GM11168 (cell line): ENCODE measurements at regions not wholly inside any gene's neighbourhood (a gene's known extent, or its start where the extent isn't known, plus 50 kb on each side); places are given as distances from the start of the nearest gene placed in this dataset.
"Not testable (repeated sequence)": the region's sequence is repeated elsewhere in the genome, so short reads cannot be mapped to it uniquely, and the experiment has no call there.

ENCODE experiments used
- in situ Hi-C: fragments of 300-500 bp; cut with MboI; formaldehyde crosslinking; loops from one replicate; pipeline ENCODE4 v1.12.0; 2022; ENCODE audit warnings: low sequenced_read_pairs; ENCODE audit not compliant: unreplicated experiment

DNA sequence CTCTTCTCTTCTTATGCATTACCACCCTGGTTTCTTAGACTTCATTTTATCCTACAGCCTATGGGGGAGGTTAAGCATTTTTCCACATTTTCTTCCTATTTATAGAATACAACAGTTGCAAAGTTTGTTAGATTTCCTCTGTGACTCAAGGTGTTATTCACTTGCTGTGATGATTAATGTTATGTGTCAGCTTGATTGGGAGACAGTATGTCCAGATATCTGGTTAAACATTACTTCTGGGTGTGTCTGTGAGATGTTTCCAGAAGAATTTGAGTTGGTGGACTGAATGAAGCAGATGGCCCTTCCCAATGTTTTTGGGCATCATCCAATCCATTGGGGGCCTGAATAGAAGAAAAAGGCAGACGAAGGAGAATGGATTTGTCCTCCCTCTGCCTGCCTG, 131.3 kb downstream of the C6orf118 start:
- in situ Hi-C loops: no loop called here

DNA sequence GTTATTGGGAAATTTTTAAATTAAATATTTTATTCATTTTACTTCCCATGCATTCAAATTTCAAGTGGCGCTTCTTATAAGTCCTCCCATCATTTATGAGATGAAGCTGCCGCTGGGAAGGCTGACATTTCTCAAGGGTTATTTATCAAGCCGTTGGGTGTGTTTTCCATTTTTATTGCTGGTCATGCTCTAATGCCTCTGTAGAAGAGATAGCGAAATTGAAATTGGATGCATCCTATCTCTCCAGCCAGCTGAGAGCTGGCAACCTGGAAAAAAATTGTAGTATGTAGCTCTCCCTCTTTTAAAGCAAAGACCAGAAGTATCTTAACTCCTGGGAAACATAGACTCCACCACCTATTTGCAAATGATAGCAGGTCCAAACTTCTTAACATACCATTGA, 135.9 kb downstream of the C6orf118 start:
- in situ Hi-C loops: no loop called here

DNA sequence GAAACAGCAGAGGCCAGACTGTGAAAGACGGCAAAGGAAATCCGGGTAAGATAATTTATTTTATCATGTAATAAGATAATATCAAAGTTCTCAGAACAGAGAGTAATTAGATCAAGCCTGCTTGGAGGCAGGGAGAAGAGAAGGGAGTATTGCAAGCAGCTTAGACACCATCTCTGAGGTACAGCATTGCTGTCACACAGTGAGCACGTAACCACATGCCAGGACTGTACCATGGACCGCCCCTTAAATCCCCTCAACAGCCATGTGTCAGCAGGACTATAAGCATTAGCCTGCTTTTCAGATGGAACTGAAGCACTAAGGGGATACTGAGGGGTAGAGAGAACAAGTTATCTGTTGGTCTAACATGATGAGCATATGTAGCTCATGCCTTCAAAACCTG, 141.5 kb downstream of the C6orf118 start:
- in situ Hi-C loops: no loop called here

DNA sequence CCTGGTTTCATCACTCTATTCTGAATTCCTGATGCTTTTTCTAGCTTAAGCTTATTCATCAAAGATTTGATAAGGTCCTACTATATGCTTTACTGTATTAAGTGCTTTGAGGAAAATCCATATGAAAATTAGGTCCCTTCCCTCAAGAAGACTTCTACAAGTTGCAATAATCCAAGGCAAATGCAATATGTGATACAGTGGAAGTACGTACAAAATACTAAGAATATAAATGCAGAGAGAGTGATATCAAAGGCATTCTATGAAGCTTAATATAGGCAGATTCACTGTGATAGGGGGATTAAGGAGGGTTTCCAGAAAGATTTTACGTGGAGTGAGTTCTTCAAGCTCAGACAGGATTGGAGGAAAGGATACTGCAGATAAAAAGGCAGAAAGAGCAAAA, 142.1 kb downstream of the C6orf118 start:
- in situ Hi-C loops: no loop called here

DNA sequence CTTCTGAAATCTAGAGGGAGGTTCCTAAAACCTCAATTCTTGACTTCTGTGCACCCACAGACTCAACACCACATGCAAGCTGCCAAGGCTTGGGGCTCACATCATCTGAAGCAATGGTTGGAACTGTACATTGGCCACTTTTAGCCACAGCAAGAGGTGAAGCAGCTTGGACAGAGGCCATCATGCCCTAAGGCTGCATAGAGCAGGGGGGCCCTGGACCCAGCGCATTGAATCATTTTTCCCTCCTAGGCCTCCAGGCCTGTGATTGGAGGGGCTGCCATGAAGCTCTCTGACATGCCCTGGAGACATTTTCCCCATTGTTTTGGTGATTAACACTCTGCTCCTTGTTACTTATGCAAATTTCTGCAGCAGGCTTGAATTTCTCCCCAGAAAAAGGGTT, 145.9 kb downstream of the C6orf118 start:
- in situ Hi-C loops: no loop called here

DNA sequence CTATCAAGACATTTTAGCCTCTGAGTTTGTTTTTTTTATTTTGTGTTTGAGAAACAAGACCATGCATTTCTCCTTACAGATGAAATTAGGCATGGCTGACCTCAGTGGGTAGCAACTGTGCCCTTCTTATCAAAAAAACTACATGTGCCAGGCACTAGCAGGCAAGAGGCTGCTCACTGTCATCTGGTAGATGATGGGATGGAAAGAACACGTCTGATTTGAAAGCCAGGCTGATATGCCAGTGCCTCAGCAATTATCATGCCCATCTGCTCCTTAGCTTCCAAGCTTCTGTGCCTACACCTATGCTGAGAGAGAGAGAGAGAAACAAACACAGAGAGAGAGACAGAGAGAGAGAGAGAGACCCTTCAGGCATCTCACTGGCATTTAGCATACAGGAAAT, 149.9 kb downstream of the C6orf118 start:
- in situ Hi-C loops: no loop called here

DNA sequence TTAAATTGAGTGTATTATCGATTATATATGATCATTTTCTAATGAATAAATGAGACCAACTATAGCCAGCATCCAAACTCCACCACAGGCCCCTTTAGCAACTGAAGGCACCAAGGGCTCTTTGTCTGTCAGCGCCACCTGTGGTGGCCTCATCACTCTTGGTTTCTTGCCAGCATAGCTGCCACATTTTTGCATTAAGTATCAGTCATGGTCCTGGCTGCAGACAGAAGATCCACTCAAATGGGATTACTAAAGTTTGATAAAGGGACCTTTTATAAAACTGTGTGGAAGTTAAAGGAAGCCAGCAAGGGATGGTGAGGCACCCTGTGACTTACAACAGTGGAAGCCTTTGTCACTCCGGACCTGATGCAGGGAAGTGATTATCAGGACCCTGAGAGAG, 162.9 kb downstream of the C6orf118 start:
- in situ Hi-C loops: no loop called here

DNA sequence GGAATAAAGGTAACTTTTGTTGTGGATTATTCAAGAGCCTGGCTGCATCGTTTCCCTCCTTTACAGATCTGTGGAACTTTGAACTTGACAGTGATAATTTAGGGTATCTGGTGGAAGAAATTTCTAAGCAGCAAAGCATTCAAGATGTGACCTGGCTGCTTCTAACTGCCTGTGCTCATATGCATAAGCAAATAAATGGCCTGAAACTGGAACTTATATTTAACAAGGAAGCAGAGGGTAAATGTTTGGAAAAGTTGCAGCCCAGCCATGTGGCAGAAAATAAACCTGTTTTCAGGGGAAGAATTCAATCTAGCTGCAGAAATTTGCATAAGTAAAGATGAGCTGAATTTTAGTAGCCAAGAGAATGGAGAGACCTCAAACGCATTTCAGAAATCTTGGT, 173.5 kb downstream of the C6orf118 start:
- in situ Hi-C loops: no loop called here

DNA sequence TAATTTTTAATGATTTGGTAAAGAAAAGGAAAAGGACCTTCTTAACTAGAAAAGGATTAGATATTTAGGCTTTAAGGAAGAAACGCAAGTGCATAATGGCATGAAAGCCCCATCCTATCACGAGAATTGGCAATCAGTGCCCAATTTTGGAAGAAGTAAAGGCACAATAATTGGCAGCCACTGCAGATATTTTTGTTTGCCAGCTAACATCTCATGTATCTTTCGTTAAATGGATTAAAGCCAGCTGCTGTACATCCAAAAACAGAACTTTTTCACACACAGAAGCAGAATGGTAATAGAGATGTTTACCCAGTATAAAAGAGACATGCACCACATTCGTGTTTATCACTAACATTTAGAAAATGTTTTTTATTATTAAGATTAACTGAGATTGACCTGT, 180.3 kb downstream of the C6orf118 start:
- in situ Hi-C loops: no loop called here

DNA sequence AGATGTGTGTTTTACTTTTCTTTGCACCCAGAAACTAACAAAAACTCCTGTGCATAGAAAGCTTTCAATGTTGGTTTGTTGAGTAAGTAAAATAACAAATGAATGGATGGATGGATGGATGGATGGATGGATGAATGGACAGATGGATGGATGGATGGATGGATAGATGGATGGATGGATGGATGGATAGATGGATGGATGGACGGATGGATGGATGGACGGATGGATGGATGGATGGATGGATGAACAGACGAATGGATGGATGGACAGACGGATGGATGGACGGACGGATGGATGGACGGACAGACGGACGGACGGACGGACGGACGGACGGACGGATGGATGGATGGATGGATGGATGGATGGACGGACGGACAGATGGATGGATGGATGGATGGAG, 181.7 kb downstream of the C6orf118 start:
- in situ Hi-C loops: not testable (repeated sequence)

DNA sequence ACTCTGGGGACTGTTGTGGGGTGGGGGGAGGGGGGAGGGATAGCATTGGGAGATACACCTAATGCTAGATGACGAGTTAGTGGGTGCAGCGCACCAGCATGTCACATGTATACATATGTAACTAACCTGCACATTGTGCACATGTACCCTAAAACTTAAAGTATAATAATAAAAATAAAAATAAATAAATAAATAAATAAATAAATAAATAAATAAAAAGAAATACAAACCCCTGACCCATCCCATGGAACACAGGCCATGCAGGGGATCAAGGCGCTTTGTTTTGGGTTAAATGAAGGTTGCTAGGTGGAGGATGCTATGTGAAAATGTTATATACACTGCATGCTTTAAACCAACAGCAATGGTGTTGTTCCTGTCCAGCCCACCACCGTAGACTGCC, 184.7 kb downstream of the C6orf118 start:
- in situ Hi-C loops: not testable (repeated sequence)

DNA sequence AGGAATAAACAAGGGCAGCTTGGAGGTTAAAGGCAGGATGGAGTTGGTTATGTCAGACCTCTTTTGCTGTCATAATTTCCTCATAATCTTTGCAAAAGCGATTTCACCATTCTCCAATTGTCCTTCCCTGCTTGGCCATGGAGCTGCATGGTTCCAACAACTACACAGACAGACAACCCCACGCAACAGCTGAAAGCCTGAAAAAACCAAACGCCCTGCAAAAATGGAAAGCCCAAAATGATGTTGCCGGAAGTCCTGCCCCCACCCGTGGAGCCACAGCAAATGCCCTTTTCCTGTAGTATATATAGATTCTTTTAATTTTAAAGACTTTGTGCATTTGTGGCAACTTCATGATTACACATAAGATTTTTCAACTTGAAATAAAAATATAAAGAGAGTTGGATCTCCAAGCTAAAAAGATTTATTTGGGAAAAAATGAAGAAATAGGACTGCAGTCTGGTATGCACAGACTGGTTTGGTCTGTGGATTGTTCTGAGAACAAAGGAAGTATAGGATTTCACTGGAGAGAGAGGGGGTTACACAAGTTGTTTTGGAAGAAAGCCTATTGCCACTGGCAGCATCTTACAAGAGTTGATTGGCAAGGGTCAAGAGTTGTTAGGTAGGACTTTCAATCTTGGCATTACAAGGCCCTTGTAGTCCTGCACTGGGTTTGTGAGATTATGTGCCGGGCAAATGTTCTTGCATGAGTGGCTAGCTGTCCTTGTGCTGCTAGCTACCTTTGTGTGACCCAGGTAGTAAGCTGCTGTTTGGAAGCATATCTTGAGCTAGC, 190.0 kb downstream of the C6orf118 start:
- in situ Hi-C loops: no loop called here

DNA sequence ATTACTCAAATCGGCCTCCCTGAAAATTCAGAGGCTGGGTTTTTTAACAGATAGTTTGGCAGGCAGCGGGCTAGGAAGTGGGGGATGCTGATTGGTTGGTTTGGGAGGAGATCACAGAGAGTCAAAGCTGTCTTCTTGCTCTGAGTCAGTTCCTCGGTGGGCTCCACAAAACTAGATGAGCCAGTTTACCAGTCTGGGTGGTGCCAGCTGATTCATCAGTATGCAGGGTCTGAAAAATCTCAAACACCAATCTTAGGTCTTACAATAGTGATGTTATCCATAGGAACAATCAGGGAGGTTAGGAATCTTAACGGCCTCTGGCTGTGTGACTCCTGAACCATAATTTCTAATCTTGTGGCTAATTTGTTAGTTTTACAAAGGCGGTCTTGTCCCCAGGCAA, 190.7 kb downstream of the C6orf118 start:
- in situ Hi-C loops: no loop called here

DNA sequence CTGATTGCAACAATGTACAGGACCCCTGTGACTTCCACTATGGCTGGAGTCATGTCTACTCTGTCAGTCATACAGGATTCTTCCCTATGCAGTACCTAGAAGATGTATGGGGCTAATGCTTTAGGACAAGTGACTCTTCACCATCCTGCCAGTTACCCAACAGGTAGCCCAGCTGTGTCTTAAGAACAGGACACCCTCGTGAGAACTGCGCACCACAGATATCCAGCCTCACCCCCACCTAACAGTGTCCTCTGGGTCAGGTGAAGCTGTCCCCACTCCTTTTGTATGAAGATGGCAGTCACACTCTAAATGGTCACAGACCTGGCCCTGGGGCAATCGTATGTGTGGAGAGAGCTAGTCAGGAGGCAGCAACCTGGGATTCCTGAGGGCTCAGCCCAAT, 191.6 kb downstream of the C6orf118 start:
- in situ Hi-C loops: no loop called here

DNA sequence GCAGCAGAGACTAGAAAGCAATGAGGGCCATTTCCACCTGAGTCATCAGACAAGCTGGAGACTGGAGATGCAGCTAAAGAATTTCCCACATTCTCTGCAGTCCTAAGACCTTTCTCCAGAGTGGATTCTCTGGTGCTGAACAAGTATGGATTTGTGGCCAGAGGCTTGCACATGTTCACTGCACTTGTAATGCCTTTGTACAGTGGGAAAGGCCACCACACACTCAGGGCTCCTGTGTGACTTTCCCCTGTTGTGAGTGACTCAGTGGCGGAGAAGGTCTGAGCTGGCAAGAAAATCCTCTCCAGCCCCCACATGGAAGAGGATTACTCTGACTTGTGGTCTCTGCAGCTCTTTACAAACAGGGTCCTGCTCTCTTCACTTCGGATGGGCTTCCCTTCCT, 192.3 kb downstream of the C6orf118 start:
- in situ Hi-C loops: no loop called here

DNA sequence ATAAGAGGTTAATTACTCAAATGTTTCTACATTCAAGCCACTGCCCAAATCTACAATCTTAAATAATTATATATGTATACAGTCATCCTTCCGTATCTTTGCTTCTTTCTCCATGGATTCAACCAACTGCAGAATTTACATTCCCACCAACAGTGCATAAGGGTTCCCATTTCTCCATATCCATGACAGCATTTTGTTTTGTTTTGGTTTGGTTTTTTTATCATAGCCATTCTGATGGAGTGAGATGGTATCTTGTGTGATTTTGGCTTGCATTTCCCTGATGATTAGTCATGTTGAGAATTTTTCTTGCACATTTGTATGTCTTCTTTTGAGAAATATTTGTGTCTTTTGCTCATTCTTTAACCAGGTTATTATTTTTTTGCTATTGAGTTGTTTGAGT, 198.5 kb downstream of the C6orf118 start:
- in situ Hi-C loops: no loop called here

DNA sequence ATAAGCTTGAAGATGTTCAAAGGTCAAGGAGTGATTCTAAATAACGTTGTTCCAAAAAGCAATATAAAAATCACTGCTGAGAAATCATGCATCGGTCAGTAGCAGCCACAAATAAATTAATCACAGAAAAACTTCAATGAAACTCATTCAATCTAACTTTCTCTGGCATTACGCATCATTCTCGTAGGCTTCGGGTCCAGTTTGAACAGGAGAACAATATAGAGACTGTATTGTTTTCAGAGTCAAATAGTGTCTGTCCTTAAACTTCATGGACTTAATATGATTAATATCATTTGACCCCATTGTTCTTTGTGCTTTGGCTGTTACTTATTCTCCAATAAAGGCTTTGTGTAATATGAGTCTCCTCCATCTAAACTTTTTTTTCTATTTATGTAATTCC, 200.4 kb downstream of the C6orf118 start:
- in situ Hi-C loops: no loop called here

DNA sequence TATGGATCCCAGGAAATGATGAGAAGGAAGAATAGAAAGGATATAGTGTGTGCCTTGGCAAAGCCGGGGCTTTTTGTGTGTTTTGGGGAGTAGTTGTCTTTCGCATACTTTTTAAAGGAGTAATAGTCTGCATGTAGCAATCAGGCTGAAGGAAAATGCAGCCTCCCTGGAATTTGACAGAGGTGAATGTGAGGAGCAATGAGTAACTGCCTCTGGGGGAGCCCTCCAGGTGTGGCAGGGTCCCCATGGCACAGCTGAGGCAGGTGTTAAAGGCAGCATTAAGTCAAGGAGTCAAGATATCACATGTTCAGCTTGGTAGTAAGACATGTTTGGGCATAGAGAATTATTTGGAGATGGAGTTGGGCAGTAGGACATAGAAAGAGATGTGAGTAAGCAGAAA, 203.1 kb downstream of the C6orf118 start:
- in situ Hi-C loops: no loop called here

DNA sequence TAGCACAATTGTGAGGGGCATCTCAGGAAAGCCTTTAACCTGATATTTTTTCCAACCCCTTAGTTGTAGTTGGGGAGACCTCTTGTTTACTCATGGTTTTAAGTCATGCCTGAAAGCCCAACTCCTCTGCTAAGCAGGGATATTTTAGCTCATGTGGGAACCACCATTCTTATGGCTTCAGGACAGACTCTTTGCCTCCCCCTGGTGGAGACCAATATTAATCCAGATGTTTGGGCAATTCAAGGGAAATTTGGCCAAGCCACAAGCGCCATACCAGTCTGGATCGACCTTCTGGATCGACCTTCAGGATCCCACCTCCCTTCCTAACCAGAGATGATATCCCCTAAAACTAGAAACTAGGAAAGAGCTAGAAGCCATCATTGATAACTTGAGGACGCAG, 211.2 kb downstream of the C6orf118 start:
- in situ Hi-C loops: no loop called here

DNA sequence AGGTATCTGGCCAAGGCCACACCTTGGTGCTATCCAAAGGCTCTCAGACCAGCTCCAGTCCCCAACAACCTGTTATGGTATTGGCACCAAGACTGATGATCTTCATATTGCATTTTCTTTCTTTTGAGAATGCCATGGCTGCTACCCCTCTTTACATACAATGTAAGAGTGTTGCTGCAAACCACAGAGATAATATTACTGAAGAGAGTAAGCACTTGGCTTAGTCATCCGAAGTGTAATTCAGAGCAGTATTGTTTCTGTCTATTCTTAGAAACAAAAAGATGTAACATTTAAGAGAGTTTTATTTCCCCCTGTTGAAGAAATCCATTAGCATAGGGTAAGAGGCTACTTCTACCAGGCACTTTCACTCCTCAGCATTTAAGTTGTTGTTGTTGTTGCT, 212.5 kb downstream of the C6orf118 start:
- in situ Hi-C loops: no loop called here

DNA sequence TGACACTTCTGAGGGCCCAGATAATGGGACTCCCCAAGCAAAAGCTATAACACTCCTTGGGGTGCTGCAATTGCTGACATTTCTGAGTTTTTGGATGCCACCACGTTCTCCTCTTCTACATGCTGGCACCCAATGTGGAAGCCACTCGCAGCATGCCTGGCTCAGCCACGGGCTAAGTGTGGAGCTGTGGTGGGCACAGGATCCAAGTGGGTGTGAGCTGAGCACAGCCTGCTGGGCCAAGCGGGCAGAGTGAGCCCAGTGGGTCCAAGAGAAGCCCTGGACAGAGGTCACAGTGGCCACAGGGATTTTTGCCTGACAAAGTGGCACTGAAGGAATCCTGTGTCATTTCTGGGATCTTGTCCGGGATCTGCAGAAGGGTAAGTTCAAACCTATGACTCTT, 213.2 kb downstream of the C6orf118 start:
- in situ Hi-C loops: no loop called here

DNA sequence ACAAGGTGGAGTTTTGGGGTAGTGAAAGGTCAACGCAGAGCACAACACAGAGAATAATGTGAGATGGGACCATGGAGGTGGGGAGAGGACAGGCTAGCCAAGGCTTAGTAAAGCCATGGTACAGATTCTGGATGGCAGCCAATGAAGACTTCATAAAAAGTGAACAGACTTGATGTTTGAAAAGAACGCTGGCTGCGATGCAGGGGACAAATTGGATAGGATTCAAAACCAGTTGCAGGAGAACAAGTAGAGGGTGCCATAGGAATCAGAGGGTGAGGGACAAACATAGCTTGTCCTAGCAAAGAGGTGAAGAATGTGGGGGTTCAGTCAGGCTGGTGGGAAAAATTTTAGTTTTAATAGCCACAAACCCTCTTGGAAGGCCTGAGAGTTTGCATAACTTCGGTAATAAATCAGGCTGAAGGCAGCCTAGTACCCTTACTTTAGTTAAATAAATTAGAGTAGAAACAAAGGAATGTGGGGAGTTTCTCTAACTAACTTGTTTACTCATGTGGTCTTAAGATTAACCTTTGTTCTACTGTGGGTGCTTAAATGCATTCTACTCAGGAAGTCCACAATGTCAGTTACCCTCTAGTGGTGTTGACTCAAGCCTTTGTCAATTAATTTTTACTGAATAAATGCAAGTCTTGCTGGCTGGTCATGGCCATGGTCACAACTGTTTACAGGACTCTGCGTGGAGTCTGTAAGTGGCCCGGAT, 216.4 kb downstream of the C6orf118 start:
- in situ Hi-C loops: no loop called here
